GM12878 (cell line): ENCODE measurements at regions not wholly inside any gene's neighbourhood (a gene's known extent, or its start where the extent isn't known, plus 50 kb on each side); places are given as distances from the start of the nearest gene placed in this dataset.
A peak's percentile ranks its signal among the peaks of the same experiment; 100 is the strongest.

Experiments
- ATF7 ChIP-seq: fragments of 450-650 bp; IDR thresholded peaks from 2 replicates; pipeline ENCODE4 v1.6.1; 2016; ENCODE audit warnings: low read depth, mild to moderate bottlenecking
- BMI1 ChIP-seq: fragments of 450-650 bp; IDR thresholded peaks from 2 replicates; pipeline ENCODE4 v1.6.1; 2016; ENCODE audit warnings: mild to moderate bottlenecking, moderate library complexity, borderline replicate concordance
- CEBPZ ChIP-seq: fragments of 150-350 bp; IDR thresholded peaks from 2 replicates; pipeline ENCODE4 v1.6.1; 2016; ENCODE audit warnings: low read depth, low read length
- CHD4 ChIP-seq: fragments of 200-600 bp; sonication (generic); IDR thresholded peaks from 2 replicates; pipeline ENCODE4 v1.6.1; 2016; ENCODE audit warnings: mild to moderate bottlenecking
- IRF3 ChIP-seq: fragments of 450-650 bp; IDR thresholded peaks from 2 replicates; pipeline ENCODE4 v1.6.1; 2014; ENCODE audit warnings: mild to moderate bottlenecking
- IRF5 ChIP-seq: fragments of 450-650 bp; IDR thresholded peaks from 2 replicates; pipeline ENCODE4 v1.6.1; 2017; ENCODE audit warnings: borderline replicate concordance
- MLLT1 ChIP-seq: fragments of 450-650 bp; IDR thresholded peaks from 2 replicates; pipeline ENCODE4 v1.6.1; 2016; ENCODE audit warnings: mild to moderate bottlenecking
- MTA2 ChIP-seq: fragments of 450-650 bp; IDR thresholded peaks from 2 replicates; pipeline ENCODE4 v1.6.1; 2016; ENCODE audit warnings: low read depth, mild to moderate bottlenecking, moderate library complexity
- MTA3 ChIP-seq: IDR thresholded peaks from 2 replicates; pipeline ENCODE4 v1.6.1; 2012; ENCODE audit warnings: low read length, inconsistent platforms, borderline replicate concordance
- NR2C2 ChIP-seq: IDR thresholded peaks from 2 replicates; pipeline ENCODE4 v1.6.1; 2011; ENCODE audit warnings: borderline replicate concordance, low read depth; ENCODE audit not compliant: control insufficient read depth, insufficient read length
- PML ChIP-seq: IDR thresholded peaks from 2 replicates; pipeline ENCODE4 v1.6.1; 2012; ENCODE audit warnings: low read length, inconsistent platforms
- POLR2AphosphoS2 ChIP-seq: IDR thresholded peaks from 2 replicates; pipeline ENCODE4 v1.6.1; 2011; ENCODE audit warnings: low read depth, mild to moderate bottlenecking, low read length, improper control_type of control experiment, moderate library complexity
- RELB ChIP-seq: fragments of 450-650 bp; IDR thresholded peaks from 2 replicates; pipeline ENCODE4 v1.6.1; 2017; ENCODE audit warnings: low read depth, mild to moderate bottlenecking, moderate library complexity
- SMC3 ChIP-seq: IDR thresholded peaks from 2 replicates; pipeline ENCODE4 v1.6.1; 2011; ENCODE audit warnings: low read length, improper control_type of control experiment, borderline replicate concordance
- ZBTB11 ChIP-seq: fragments of 450-650 bp; formaldehyde crosslinking; IDR thresholded peaks from 2 replicates; pipeline ENCODE4 v1.5.0; 2022; ENCODE audit warnings: mild to moderate bottlenecking, missing genetic modification characterization
- ZNF24 ChIP-seq: fragments of 450-650 bp; IDR thresholded peaks from 2 replicates; pipeline ENCODE4 v1.6.1; 2017; ENCODE audit warnings: antibody characterized with exemption, mild to moderate bottlenecking

GRCh38 chr9:72460342-72461312, 60.8 kb upstream of the TMC1 start (continued):
- TF ChIP-seq ZBTB11 (no peak), IRF5 (no peak), PML (no peak), ATF7 (peak; percentile 75; the same call in 1 of the 2 replicates), MTA2 (peak; percentile 68; the same call in 1 of the 2 replicates), IRF3 (no peak), CHD4 (no peak), MTA3 (no peak), BMI1 (no peak), MLLT1 (no peak), RELB (0 out of 2 replicates have a peak, but pooled peaks have one; percentile 16), NR2C2 (no peak), POLR2AphosphoS2 (no peak), CEBPZ (no peak), SMC3 (no peak), ZNF24 (peak; percentile 92)
